Loucy (cell line): ENCODE measurements at regions not wholly inside any gene's neighbourhood (a gene's known extent, or its start where the extent isn't known, plus 50 kb on each side); places are given as distances from the start of the nearest gene placed in this dataset.

Experiments
- H2AFZ ChIP-seq: fragments of 200-600 bp; sonication (generic); 2 replicates; pipeline ENCODE4 v1.6.0; 2016; ENCODE audit warnings: antibody characterized with exemption, mild to moderate bottlenecking, low read length, moderate library complexity
- H3F3A ChIP-seq: fragments of 200-600 bp; 2 replicates; pipeline ENCODE4 v1.6.0; 2016; ENCODE audit warnings: antibody characterized with exemption, low read depth, mild to moderate bottlenecking
- H3K27me3 ChIP-seq: fragments of 200-600 bp; sonication (generic); 2 replicates; pipeline ENCODE4 v1.6.1; 2014; ENCODE audit warnings: low read length, mild to moderate bottlenecking; ENCODE audit not compliant: insufficient read depth, poor library complexity, severe bottlenecking
- H3K36me3 ChIP-seq: fragments of 200-600 bp; sonication (generic); 2 replicates; pipeline ENCODE4 v1.6.1; 2016; ENCODE audit warnings: low read length; ENCODE audit not compliant: insufficient read depth
- H3K4me1 ChIP-seq: fragments of 200-600 bp; sonication (generic); 2 replicates; pipeline ENCODE4 v1.5.1; 2014; ENCODE audit warnings: low read length, mild to moderate bottlenecking; ENCODE audit not compliant: insufficient read depth, poor library complexity, severe bottlenecking
- H3K4me2 ChIP-seq: fragments of 200-600 bp; sonication (generic); 2 replicates; pipeline ENCODE4 v1.6.0; 2014; ENCODE audit warnings: antibody characterized with exemption, low read length, low read depth, mild to moderate bottlenecking; ENCODE audit not compliant: poor library complexity, severe bottlenecking
- H3K4me3 ChIP-seq: fragments of 200-600 bp; sonication (generic); 2 replicates; pipeline ENCODE4 v1.5.1; 2014; ENCODE audit warnings: low read length, mild to moderate bottlenecking, mixed read lengths; ENCODE audit not compliant: poor library complexity, severe bottlenecking
- H3K79me2 ChIP-seq: fragments of 200-600 bp; sonication (generic); 2 replicates; pipeline ENCODE4 v1.6.1; 2014; ENCODE audit warnings: low read length; ENCODE audit not compliant: insufficient read depth
- H3K9ac ChIP-seq: fragments of 200-600 bp; sonication (generic); 2 replicates; pipeline ENCODE4 v1.6.0; 2014; ENCODE audit warnings: mild to moderate bottlenecking, low read depth, low read length, moderate library complexity; ENCODE audit not compliant: poor library complexity, severe bottlenecking
- H3K9me2 ChIP-seq: fragments of 200-600 bp; sonication (generic); replicated peaks from 2 replicates; pipeline ENCODE4 v1.6.1; 2016; ENCODE audit warnings: low read depth, low read length, mixed read lengths
- H3K9me3 ChIP-seq: fragments of 200-600 bp; sonication (generic); 2 replicates; pipeline ENCODE4 v1.6.1; 2014; ENCODE audit warnings: mild to moderate bottlenecking, antibody characterized with exemption, low read length, low read depth; ENCODE audit not compliant: insufficient read depth
- H4K20me1 ChIP-seq: fragments of 200-600 bp; sonication (generic); 2 replicates; pipeline ENCODE4 v1.6.0; 2014; ENCODE audit warnings: antibody characterized with exemption, low read length, mild to moderate bottlenecking; ENCODE audit not compliant: insufficient read depth, poor library complexity, severe bottlenecking
- CTCF ChIP-seq: fragments of 200-600 bp; sonication (generic); conservative IDR thresholded peaks from 2 replicates; pipeline ENCODE4 v1.5.1; 2014; ENCODE audit warnings: mild to moderate bottlenecking, antibody characterized with exemption, low read length
- EZH2phosphoT487 ChIP-seq: fragments of 200-600 bp; IDR thresholded peaks from 2 replicates; pipeline ENCODE4 v1.6.1; 2018; ENCODE audit warnings: antibody characterized with exemption, mild to moderate bottlenecking, moderate library complexity, borderline replicate concordance

DNA sequence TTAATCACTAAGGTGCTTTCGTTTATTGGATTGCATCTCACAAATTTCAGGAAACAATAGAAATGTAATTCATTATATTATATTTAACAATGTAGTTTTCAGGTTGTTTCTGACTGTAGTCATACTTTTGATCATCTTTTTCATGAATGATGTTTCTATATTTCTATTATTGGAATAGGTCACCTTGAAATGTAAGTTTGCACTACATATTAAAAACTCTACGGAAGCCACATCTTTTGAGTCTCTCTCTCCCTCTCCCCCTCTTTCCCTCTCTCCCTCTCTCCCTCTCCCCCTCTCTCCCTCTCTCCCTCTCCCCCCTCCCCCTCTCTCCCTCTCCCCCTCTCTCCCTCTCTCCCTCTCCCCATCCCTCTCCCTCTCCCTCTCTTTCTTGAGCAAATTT is 131.3 kb upstream of the FBXL4 start:
- no peak overlapping the region for H3K4me3 ChIP-seq
- no peak for TF ChIP-seq CTCF
- no peak for TF ChIP-seq EZH2phosphoT487

DNA sequence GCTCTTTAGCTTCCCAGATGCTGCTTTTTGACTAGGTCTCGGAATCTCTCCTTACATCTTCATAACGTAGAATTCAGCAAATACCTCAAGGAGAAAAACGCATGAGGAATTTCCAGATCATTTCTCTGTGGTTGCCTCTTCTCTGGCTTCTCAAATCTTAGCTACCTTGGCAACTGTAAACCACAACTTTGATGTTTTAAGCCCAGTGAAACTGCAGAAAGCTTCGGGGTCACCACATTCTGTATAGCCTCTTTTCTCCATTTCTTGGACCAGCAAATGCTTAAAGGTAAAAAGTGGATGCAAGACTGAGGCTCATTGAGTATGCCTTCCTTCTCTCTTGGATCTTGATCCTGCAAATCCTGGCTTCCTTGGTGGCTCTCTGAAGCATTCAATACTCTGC is 125.5 kb upstream of the FBXL4 start:
- TF ChIP-seq EZH2phosphoT487, result no peak

More for the DNA sequence above, 131.3 kb upstream of the FBXL4 start:
- Histone ChIP-seq H3K9ac (no peak overlapping the region), H3K4me2 (no peak overlapping the region), H4K20me1 (no peaks in the 10 kb centered on the region), H3K36me3 (no peaks in the 10 kb centered on the region), H3K4me1 (no peaks in the 10 kb centered on the region), H3K27me3 (no peaks in the 10 kb centered on the region), H2AFZ (no peak overlapping the region), H3K9me3 (no peaks in the 10 kb centered on the region), H3K79me2 (no peaks in the 10 kb centered on the region), H3F3A (no peaks in the 10 kb centered on the region), H3K9me2 (no peaks in the 10 kb centered on the region)

DNA sequence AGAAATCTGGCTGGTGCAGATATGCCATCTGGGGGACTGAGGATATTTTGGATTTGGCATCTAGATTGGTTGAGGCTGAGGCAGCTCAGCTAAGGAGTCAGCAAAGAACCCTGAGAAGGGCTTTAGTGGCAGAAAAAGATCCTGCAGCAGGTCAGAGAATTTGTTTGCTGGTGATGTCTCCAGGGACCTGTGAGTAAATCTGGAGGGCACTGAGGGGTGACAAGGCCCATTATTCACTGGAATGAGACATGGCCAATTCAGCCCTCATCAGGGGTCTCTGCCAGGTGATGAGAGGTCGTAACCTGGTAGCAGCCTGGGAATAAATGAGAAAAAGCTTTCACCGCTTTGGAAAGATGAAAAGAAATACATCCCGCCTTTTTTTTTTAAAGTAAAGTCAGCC is 118.3 kb upstream of the FBXL4 start:
- H3K4me1 ChIP-seq, result no peaks in the 10 kb centered on the region
- H3K9ac ChIP-seq, result no peak overlapping the region
- TF ChIP-seq EZH2phosphoT487 (no peak), CTCF (no peak)
- no peak overlapping the region for H3K4me3 ChIP-seq
- no peaks in the 10 kb centered on the region for H3K9me3 ChIP-seq
- H3K27me3 ChIP-seq, result no peaks in the 10 kb centered on the region
- H3K79me2 ChIP-seq, result no peaks in the 10 kb centered on the region
- H3K4me2 ChIP-seq, result no peak overlapping the region
- H4K20me1 ChIP-seq, result no peaks in the 10 kb centered on the region
- H3F3A ChIP-seq, result no peaks in the 10 kb centered on the region
- H3K36me3 ChIP-seq, result no peaks in the 10 kb centered on the region
- H2AFZ ChIP-seq, result no peak overlapping the region
- no peaks in the 10 kb centered on the region for H3K9me2 ChIP-seq

More for the DNA sequence above, 125.5 kb upstream of the FBXL4 start:
- Histone ChIP-seq H3K9me3 (no peaks in the 10 kb centered on the region), H3K4me1 (no peaks in the 10 kb centered on the region), H3K9ac (no peak overlapping the region), H3K27me3 (no peaks in the 10 kb centered on the region), H3K4me2 (no peak overlapping the region), H3K36me3 (no peaks in the 10 kb centered on the region), H3K79me2 (no peaks in the 10 kb centered on the region), H4K20me1 (no peaks in the 10 kb centered on the region), H2AFZ (no peak overlapping the region), H3F3A (no peaks in the 10 kb centered on the region), H3K4me3 (no peak overlapping the region), H3K9me2 (0 out of 2 replicates have a peak, but pooled peaks cover 4% of the 10 kb centered on the region)

DNA sequence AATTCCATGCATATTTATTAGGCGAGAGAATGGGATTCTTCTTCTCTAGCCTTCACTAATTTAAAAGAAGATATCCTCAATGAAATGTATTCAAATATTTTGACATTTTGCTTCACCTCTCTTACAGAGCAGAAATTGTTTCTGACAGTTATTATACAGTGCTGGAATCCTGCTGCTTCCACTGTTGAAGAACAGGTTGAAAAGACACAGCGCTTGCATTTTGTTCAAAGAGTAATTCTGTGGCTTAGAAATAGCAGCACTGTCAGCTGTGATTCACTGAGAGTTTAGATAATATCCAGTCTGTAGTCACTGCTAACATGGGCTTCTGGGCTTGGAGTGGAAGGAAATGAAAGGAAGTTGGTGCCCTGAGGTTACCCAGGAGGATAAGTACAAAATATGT is 117.1 kb upstream of the FBXL4 start:
- Histone ChIP-seq H3K79me2 (no peaks in the 10 kb centered on the region), H2AFZ (no peak overlapping the region), H4K20me1 (no peaks in the 10 kb centered on the region), H3K4me3 (no peak overlapping the region), H3K4me2 (no peak overlapping the region), H3K9ac (no peak overlapping the region), H3K4me1 (no peaks in the 10 kb centered on the region), H3K9me2 (no peaks in the 10 kb centered on the region), H3K9me3 (no peaks in the 10 kb centered on the region), H3F3A (no peaks in the 10 kb centered on the region), H3K36me3 (no peaks in the 10 kb centered on the region), H3K27me3 (no peaks in the 10 kb centered on the region)
- TF ChIP-seq CTCF (no peak), EZH2phosphoT487 (no peak)
